Fibroblast of lung (primary cell): ENCODE measurements at regions not wholly inside any gene's neighbourhood (a gene's known extent, or its start where the extent isn't known, plus 50 kb on each side); places are given as distances from the start of the nearest gene placed in this dataset.

Experiments
- EZH2 ChIP-seq: IDR thresholded peaks from 2 replicates; pipeline ENCODE4 v1.5.1; 2012; ENCODE audit warnings: low read length, control low read depth, mild to moderate bottlenecking; ENCODE audit errors: missing control alignments
- TF ChIP-seq, protein P1 (sequence below), 2 donors: IDR thresholded peaks in 1 of 2; conservative IDR thresholded peaks in 1 of 2; 1 replicate in 1 of 2; 2 replicates in 1 of 2; pipeline ENCODE4 v1.5.1; 2011 to 2012; ENCODE audit warnings: low read length in 2 of 2, control low read depth in 1 of 2, inconsistent platforms in 1 of 2, low read depth in 1 of 2, mild to moderate bottlenecking in 1 of 2

- TF ChIP-seq, protein P1, sequence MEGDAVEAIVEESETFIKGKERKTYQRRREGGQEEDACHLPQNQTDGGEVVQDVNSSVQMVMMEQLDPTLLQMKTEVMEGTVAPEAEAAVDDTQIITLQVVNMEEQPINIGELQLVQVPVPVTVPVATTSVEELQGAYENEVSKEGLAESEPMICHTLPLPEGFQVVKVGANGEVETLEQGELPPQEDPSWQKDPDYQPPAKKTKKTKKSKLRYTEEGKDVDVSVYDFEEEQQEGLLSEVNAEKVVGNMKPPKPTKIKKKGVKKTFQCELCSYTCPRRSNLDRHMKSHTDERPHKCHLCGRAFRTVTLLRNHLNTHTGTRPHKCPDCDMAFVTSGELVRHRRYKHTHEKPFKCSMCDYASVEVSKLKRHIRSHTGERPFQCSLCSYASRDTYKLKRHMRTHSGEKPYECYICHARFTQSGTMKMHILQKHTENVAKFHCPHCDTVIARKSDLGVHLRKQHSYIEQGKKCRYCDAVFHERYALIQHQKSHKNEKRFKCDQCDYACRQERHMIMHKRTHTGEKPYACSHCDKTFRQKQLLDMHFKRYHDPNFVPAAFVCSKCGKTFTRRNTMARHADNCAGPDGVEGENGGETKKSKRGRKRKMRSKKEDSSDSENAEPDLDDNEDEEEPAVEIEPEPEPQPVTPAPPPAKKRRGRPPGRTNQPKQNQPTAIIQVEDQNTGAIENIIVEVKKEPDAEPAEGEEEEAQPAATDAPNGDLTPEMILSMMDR (conservative IDR thresholded peaks at IDR 0.05 in 1 of 2, IDR thresholded peaks at IDR 0.05 in 1 of 2; ENCODE audit: low read depth in 1 of 2, low read length in 2 of 2), result no peak
- no peak for TF ChIP-seq EZH2
Observed at GRCh38 chr3:106341087-106341486, 472.3 kb upstream of the CBLB start.
